MM.1S (cell line): ENCODE measurements at regions not wholly inside any gene's neighbourhood (a gene's known extent, or its start where the extent isn't known, plus 50 kb on each side); places are given as distances from the start of the nearest gene placed in this dataset.

Source experiments
- EZH2 ChIP-seq: fragments of 300-600 bp; sonication (generic); optimal IDR thresholded peaks from 2 replicates; pipeline ENCODE3; 2017; ENCODE audit warnings: low read depth, mild to moderate bottlenecking, antibody characterized with exemption, low read length, mixed read lengths
- EZH2phosphoT487 ChIP-seq: fragments of 300-600 bp; sonication (generic); IDR thresholded peaks from 2 replicates; pipeline ENCODE4 v1.6.1; 2018; ENCODE audit warnings: antibody characterized with exemption, low read length
- TF ChIP-seq, protein P1 (sequence below): fragments of 300-600 bp; sonication (generic); IDR thresholded peaks from 2 replicates; pipeline ENCODE4 v1.5.1; 2016; ENCODE audit warnings: antibody characterized with exemption, low read length, mixed read lengths

- TF ChIP-seq, protein P1, sequence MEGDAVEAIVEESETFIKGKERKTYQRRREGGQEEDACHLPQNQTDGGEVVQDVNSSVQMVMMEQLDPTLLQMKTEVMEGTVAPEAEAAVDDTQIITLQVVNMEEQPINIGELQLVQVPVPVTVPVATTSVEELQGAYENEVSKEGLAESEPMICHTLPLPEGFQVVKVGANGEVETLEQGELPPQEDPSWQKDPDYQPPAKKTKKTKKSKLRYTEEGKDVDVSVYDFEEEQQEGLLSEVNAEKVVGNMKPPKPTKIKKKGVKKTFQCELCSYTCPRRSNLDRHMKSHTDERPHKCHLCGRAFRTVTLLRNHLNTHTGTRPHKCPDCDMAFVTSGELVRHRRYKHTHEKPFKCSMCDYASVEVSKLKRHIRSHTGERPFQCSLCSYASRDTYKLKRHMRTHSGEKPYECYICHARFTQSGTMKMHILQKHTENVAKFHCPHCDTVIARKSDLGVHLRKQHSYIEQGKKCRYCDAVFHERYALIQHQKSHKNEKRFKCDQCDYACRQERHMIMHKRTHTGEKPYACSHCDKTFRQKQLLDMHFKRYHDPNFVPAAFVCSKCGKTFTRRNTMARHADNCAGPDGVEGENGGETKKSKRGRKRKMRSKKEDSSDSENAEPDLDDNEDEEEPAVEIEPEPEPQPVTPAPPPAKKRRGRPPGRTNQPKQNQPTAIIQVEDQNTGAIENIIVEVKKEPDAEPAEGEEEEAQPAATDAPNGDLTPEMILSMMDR = no peak
- TF ChIP-seq EZH2 (no peak), EZH2phosphoT487 (no peak)
These were observed 92.2 kb upstream of the F13A1 start for GRCh38 chr6:6412700-6413099.
